A673 (cell line): ENCODE measurements at regions not wholly inside any gene's neighbourhood (a gene's known extent, or its start where the extent isn't known, plus 50 kb on each side); places are given as distances from the start of the nearest gene placed in this dataset.

Experiments used
- BruUV-seq: library from RNA; stranded (reverse); fragments of 400-500 nt; replicated peaks from 2 replicates; lab custom pipeline; 2021; lab: Mats Ljungman, UMichigan
- CTCF ChIA-PET: fragments of 300-600 bp; sonication (Branson Sonifier 250); formaldehyde crosslinking; loops from one replicate; lab custom pipeline; 2022; ENCODE audit warnings: antibody characterized with exemption; lab: Charles Lee
- POLR2A ChIA-PET: fragments of 300-600 bp; sonication (Branson Sonifier 250); formaldehyde crosslinking; loops from one replicate; lab custom pipeline; 2022; ENCODE audit warnings: antibody characterized with exemption; ENCODE audit not compliant: low non-redundant PET; lab: Charles Lee
- DNase-seq: peaks from one replicate; pipeline ENCODE4 v3.0.0-alpha.2; 2015; ENCODE audit warnings: low spot score
- H3K27ac ChIP-seq: fragments of 200-600 bp; sonication (generic); 2 replicates; pipeline ENCODE4 v1.5.1; 2016; ENCODE audit warnings: mixed run types, low read depth, mild to moderate bottlenecking, mixed read lengths, antibody characterized with exemption, low read length; ENCODE audit not compliant: poor library complexity, severe bottlenecking
- H3K27me3 ChIP-seq: fragments of 200-600 bp; sonication (generic); replicated peaks from 2 replicates; pipeline ENCODE4 v1.6.1; 2017; ENCODE audit warnings: mixed run types, low read depth, mild to moderate bottlenecking, mixed read lengths, antibody characterized with exemption, low read length; ENCODE audit not compliant: insufficient read depth, poor library complexity
- H3K36me3 ChIP-seq: fragments of 200-600 bp; sonication (generic); 2 replicates; pipeline ENCODE4 v1.6.1; 2016; ENCODE audit warnings: mixed run types, mild to moderate bottlenecking, mixed read lengths, antibody characterized with exemption, low read length; ENCODE audit not compliant: insufficient read depth, poor library complexity, severe bottlenecking
- H3K4me1 ChIP-seq: fragments of 200-600 bp; sonication (generic); 2 replicates; pipeline ENCODE4 v1.6.1; 2017; ENCODE audit warnings: mixed run types, mild to moderate bottlenecking, mixed read lengths, antibody characterized with exemption, low read length; ENCODE audit not compliant: insufficient read depth, poor library complexity, severe bottlenecking
- H3K4me3 ChIP-seq: fragments of 200-600 bp; sonication (generic); 2 replicates; pipeline ENCODE4 v1.5.1; 2016; ENCODE audit warnings: low read depth, mixed run types, mild to moderate bottlenecking, mixed read lengths, low read length; ENCODE audit not compliant: poor library complexity, severe bottlenecking
- H3K9me3 ChIP-seq: fragments of 200-600 bp; sonication (generic); 2 replicates; pipeline ENCODE4 v1.6.1; 2016; ENCODE audit warnings: mixed run types, low read depth, mild to moderate bottlenecking, mixed read lengths, antibody characterized with exemption, low read length; ENCODE audit not compliant: poor library complexity, severe bottlenecking
- EZH2 ChIP-seq: fragments of 200-600 bp; sonication (generic); IDR thresholded peaks from 2 replicates; pipeline ENCODE4 v1.6.1; 2017; ENCODE audit warnings: borderline replicate concordance, low read depth, mild to moderate bottlenecking, mixed read lengths, antibody characterized with exemption, low read length; ENCODE audit not compliant: poor library complexity, severe bottlenecking
- intact Hi-C: fragments of 100-400 bp; cut with micrococcal nuclease; formaldehyde crosslinking; loops from one replicate; pipeline ENCODE4 v1.10.0; 2022; ENCODE audit not compliant: unreplicated experiment
- TF ChIP-seq, protein P1 (sequence below): fragments of 300-800, 200-600 bp; sonication (generic); conservative IDR thresholded peaks from 2 replicates; pipeline ENCODE4 v1.5.1; 2017; ENCODE audit warnings: low read depth, mild to moderate bottlenecking, antibody characterized with exemption, low read length, moderate library complexity, mixed read lengths

DNA sequence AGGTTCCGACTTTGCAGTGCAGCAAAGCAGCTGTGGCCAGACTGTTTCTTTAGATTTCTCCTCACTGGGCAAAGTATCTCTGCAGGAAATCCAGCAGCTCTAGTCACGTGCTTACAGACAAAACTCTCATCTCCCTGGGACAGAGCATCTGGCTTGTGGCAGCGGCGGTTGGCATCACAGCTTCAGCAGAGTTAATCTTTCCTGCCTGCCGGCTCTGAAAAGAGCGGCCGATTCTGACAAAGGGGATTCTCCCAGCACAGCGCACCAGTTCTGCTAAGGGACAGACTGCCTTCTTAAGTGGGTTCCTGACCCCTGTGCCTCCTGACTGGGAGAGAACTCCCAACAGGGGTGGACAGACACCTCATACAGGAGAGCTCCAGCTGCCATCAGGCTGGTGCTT lies 1357.3 kb upstream of the TENM4 start:
- peaks cover 2% of the 10 kb centered on the region for H3K9me3 ChIP-seq
- no peak for TF ChIP-seq EZH2
- TF ChIP-seq, protein P1, sequence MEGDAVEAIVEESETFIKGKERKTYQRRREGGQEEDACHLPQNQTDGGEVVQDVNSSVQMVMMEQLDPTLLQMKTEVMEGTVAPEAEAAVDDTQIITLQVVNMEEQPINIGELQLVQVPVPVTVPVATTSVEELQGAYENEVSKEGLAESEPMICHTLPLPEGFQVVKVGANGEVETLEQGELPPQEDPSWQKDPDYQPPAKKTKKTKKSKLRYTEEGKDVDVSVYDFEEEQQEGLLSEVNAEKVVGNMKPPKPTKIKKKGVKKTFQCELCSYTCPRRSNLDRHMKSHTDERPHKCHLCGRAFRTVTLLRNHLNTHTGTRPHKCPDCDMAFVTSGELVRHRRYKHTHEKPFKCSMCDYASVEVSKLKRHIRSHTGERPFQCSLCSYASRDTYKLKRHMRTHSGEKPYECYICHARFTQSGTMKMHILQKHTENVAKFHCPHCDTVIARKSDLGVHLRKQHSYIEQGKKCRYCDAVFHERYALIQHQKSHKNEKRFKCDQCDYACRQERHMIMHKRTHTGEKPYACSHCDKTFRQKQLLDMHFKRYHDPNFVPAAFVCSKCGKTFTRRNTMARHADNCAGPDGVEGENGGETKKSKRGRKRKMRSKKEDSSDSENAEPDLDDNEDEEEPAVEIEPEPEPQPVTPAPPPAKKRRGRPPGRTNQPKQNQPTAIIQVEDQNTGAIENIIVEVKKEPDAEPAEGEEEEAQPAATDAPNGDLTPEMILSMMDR: no peak
- no peak overlapping the region for H3K27ac ChIP-seq
- peaks cover 3% of the 10 kb centered on the region for H3K4me1 ChIP-seq
- DNase-seq: peak; percentile 47
- no peaks in the 10 kb centered on the region for H3K27me3 ChIP-seq
- intact Hi-C loops: no loop called here
- no peak overlapping the region for H3K4me3 ChIP-seq
- CTCF ChIA-PET: no interaction called here
- BruUV-seq: no TSS peak
- POLR2A ChIA-PET: no interaction called here
- H3K36me3 ChIP-seq: no peaks in the 10 kb centered on the region

DNA sequence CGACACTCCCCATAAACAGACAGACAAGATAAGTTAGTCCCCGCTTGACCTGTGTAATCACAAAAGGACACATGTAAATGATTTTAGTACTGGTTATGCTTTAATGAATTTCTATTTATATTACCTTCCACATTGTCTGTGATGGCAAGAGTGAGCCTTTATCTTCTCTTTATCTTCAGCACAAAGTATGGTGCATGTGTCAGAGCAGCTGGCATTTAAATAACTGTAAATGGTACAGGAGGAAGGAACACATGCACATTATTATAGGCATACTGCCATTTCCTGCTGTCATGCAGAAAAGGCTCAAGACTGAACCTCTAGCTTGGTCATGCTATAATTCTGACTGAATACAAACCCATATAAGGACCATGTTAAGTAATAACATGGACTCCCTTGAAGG lies 1342.7 kb upstream of the TENM4 start:
- H3K27me3 ChIP-seq: no peaks in the 10 kb centered on the region
- POLR2A ChIA-PET: no interaction called here
- intact Hi-C loops: no loop called here
- peak overlapping the region; percentile 15 for H3K27ac ChIP-seq
- no peak overlapping the region for H3K4me3 ChIP-seq
- peaks cover 38% of the 10 kb centered on the region for H3K4me1 ChIP-seq
- peak; percentile 81 for DNase-seq
- CTCF ChIA-PET: no interaction called here
- no peaks in the 10 kb centered on the region for H3K36me3 ChIP-seq
- no peaks in the 10 kb centered on the region for H3K9me3 ChIP-seq
- TF ChIP-seq, protein P1: no peak
- TF ChIP-seq EZH2: no peak
- BruUV-seq: no TSS peak

DNA sequence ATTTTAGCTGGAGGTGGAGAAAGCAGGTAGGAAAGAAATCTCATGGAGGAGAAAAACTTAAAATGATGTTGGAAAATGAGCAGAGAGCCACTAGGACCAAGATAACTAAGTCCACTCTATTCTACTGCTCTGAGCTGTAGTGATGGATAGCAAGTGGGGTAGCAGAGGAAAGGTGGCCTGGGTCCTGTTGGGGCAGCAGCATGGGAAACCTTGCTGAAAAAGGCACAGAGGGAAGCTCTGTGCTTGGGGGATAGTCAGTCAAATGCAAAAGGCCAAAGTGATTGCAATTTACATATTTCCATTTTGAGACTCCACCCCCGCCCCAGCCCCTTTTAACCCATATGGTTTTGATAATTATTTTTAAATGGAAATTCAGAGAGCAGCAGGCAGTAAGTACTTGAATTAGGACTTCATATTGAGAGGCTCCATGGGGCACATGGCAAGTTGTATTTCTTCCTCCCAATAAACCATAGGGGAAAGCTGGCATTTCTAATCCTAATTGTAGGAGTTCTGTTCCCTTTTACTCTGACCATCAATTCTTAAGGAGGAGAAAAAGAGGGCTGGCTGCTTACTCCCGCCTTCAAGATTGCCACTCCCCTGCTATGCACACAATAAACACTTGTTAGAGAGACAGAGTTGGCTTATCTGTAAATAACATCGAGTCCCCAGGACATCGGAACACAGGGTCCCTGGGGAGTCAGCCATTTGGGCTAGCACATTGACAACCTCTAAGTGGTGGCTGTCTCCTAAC lies 1341.5 kb upstream of the TENM4 start:
- H3K4me3 ChIP-seq: no peak overlapping the region
- ChIA-PET POLR2A (no interaction called here), CTCF (no interaction called here)
- peak; percentile 71 for DNase-seq
- no peaks in the 10 kb centered on the region for H3K9me3 ChIP-seq
- no peaks in the 10 kb centered on the region for H3K36me3 ChIP-seq
- no peak for TF ChIP-seq EZH2
- TF ChIP-seq, protein P1: no peak
- H3K27me3 ChIP-seq: no peaks in the 10 kb centered on the region
- no TSS peak for BruUV-seq
- intact Hi-C loops: no loop called here
- H3K27ac ChIP-seq: no peak overlapping the region
- peaks cover 38% of the 10 kb centered on the region for H3K4me1 ChIP-seq
